ENCODE measurements at regions not wholly inside any gene's neighbourhood (a gene's known extent, or its start where the extent isn't known, plus 50 kb on each side); places are given as distances from the start of the nearest gene placed in this dataset.

DNA sequence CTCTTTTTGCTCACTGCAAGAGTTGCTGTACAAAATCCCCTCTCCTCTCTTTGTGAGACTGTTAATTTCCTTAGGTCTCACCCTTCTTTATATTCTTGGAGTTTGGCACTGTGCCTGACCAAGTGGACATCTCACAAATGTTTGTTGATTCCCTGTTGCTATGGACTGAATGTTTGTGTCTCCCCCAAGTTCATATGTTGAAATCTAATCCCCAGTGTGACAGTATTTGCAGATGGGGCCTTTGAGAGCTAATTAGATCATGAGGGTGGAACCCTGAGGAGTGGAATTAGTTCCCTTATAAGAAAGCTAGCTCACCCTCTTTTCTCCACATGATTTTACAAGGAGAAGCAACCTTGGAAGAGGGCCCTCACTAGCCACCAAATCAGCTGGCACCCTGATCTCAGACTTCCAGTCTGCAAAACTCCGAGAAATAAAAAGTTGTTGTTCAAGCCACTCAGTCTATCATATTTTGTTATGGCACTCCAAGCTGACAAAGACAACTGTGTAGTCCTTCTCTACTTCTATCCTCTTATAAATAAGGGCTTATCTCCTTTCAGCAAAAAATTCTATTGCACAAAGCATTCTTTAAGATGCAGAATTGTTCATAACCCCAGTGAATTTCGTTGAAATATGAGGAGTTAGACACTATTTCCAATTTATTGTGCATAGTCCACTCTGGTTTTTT, 65.5 kb upstream of the NPHP3 start:
- no peak for DNase-seq (ENCODE audit: low read depth)
- no peak overlapping the region for H3K4me3 ChIP-seq (ENCODE audit: low read depth, low read length)
- TF ChIP-seq MYC (IDR thresholded peaks at IDR 0.05; ENCODE audit: low read depth, low read length): no peak
- TF ChIP-seq POLR2A (IDR thresholded peaks at IDR 0.05; ENCODE audit: extremely low read depth, insufficient read length): no peak
- no peak for TF ChIP-seq MAX (IDR thresholded peaks at IDR 0.05; ENCODE audit: low read depth, low read length)
- TF ChIP-seq CTCF (IDR thresholded peaks at IDR 0.05; ENCODE audit: low read depth, low read length): no peak

GRCh38 chr3:132786890-132787289, 64.7 kb upstream of the NPHP3 start:
- no peak for TF ChIP-seq POLR2A (IDR thresholded peaks at IDR 0.05; ENCODE audit: extremely low read depth, insufficient read length)
- no peak for TF ChIP-seq CTCF (IDR thresholded peaks at IDR 0.05; ENCODE audit: low read depth, low read length)
- no peak for TF ChIP-seq MAX (IDR thresholded peaks at IDR 0.05; ENCODE audit: low read depth, low read length)
- TF ChIP-seq MYC (IDR thresholded peaks at IDR 0.05; ENCODE audit: low read depth, low read length): no peak
- DNase-seq (ENCODE audit: low read depth): no peak
- H3K4me3 ChIP-seq (ENCODE audit: low read depth, low read length): no peak overlapping the region

DNA sequence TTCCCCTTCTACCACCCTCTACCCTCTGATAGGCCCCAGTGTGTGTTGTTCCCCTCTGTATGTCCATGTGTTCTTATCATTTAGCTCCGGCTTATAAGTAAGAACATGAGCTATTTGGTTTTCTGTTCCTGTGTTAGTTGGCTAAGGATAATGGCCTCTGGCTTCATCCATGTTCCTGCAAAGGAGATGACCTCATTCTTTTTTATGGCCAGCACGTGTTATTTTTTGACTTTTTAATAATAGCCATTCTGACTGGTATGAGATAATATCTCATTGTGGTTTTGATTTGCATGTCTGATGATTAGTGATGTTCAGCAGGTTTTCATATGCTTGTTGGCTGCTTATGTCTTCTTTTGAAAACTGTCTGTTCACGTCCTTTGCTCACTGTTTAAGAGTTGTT, 63.1 kb upstream of the NPHP3 start:
- no peak for TF ChIP-seq CTCF (IDR thresholded peaks at IDR 0.05; ENCODE audit: low read depth, low read length)
- no peak for TF ChIP-seq MAX (IDR thresholded peaks at IDR 0.05; ENCODE audit: low read depth, low read length)
- TF ChIP-seq POLR2A (IDR thresholded peaks at IDR 0.05; ENCODE audit: extremely low read depth, insufficient read length): no peak
- no peak for TF ChIP-seq MYC (IDR thresholded peaks at IDR 0.05; ENCODE audit: low read depth, low read length)
- no peak overlapping the region for H3K4me3 ChIP-seq (ENCODE audit: low read depth, low read length)
- DNase-seq (ENCODE audit: low read depth): no peak

DNA sequence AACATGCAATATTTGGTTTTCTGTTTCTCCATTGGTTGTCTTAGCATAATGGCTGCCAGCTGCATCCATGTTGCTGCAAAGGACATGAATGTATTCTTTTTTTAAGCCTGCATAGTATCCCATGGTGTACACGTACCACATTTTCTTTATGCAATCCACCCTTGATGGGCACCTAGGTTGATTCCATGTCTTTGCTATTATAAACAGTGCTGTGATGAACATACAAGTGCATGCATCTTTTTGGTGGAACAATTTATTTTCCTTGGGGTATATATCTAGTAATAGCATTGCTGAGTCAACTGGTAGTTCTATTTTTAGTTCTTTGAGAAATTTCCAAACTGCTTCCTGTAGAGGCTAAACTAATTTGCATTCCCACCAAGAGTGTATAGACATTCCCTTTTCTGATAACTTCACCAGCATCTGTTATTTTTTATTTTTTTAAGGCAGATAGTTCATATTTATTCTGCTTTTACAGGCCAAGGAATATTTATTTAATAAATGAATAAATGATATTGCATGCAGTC, 62.4 kb upstream of the NPHP3 start:
- TF ChIP-seq POLR2A (IDR thresholded peaks at IDR 0.05; ENCODE audit: extremely low read depth, insufficient read length) (no peak), CTCF (IDR thresholded peaks at IDR 0.05; ENCODE audit: low read depth, low read length) (no peak), MYC (IDR thresholded peaks at IDR 0.05; ENCODE audit: low read depth, low read length) (no peak), MAX (IDR thresholded peaks at IDR 0.05; ENCODE audit: low read depth, low read length) (no peak)
- no peak for DNase-seq (ENCODE audit: low read depth)
- H3K4me3 ChIP-seq (ENCODE audit: low read depth, low read length): no peak overlapping the region

DNA sequence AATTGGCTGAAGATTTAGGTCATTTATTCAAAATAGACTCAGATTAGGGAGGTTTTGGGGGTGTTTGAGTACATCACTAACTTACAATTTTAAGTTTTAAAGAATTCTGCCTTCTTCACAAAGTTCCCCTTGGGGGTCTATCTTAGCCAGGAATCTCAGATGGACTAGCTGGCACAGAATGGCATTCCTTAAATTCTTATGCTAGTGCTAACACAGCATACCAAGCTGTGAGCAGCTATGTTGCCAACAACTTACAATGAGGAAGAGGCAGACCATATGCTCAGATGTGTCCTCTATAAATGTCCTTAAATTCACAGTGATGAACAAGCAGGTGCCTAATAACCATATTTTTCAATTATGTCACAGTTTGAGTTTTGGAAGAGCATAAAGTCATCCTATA, 60.9 kb upstream of the NPHP3 start:
- TF ChIP-seq MAX (IDR thresholded peaks at IDR 0.05; ENCODE audit: low read depth, low read length) (no peak), POLR2A (IDR thresholded peaks at IDR 0.05; ENCODE audit: extremely low read depth, insufficient read length) (no peak), CTCF (IDR thresholded peaks at IDR 0.05; ENCODE audit: low read depth, low read length) (no peak), MYC (IDR thresholded peaks at IDR 0.05; ENCODE audit: low read depth, low read length) (no peak)
- DNase-seq (ENCODE audit: low read depth): no peak

More for the DNA sequence above, 60.9 kb upstream of the NPHP3 start:
- H3K4me3 ChIP-seq (ENCODE audit: low read depth, low read length): no peak overlapping the region
